ENCODE measurements at regions not wholly inside any gene's neighbourhood (a gene's known extent, or its start where the extent isn't known, plus 50 kb on each side); places are given as distances from the start of the nearest gene placed in this dataset.

GRCh38 chr18:77761332-77761731, 511.7 kb downstream of the GALR1 start:
- H3K27ac ChIP-seq (ENCODE audit: low read depth in 1 of 2, low read length in 2 of 2): no peak overlapping the region
- H3K36me3 ChIP-seq (ENCODE audit: control insufficient read depth in 1 of 2, insufficient read depth in 2 of 2, low read length in 1 of 2): no peaks in the 10 kb centered on the region
- intact Hi-C loops (cut with DNase I): no loop called here
- H3K27me3 ChIP-seq (ENCODE audit: control insufficient read depth in 1 of 2, insufficient read depth in 2 of 2, low read length in 1 of 2): no peaks in the 10 kb centered on the region
- DNase-seq (no peak), ATAC-seq (ENCODE audit: low FRiP score) (no peak)
- H3K4me1 ChIP-seq (ENCODE audit: control insufficient read depth in 1 of 2, insufficient read depth in 2 of 2, low read length in 2 of 2): no peaks in the 10 kb centered on the region
- no peak overlapping the region for H3K4me3 ChIP-seq (ENCODE audit: low read length in 2 of 2)
- H3K9me3 ChIP-seq (ENCODE audit: control insufficient read depth, low read length): peaks cover 2% of the 10 kb centered on the region

- Histone ChIP-seq H3K36me3 (ENCODE audit: control insufficient read depth in 1 of 2, insufficient read depth in 2 of 2, low read length in 1 of 2) (no peaks in the 10 kb centered on the region), H3K4me1 (ENCODE audit: control insufficient read depth in 1 of 2, insufficient read depth in 2 of 2, low read length in 2 of 2) (no peaks in the 10 kb centered on the region), H3K27me3 (ENCODE audit: control insufficient read depth in 1 of 2, insufficient read depth in 2 of 2, low read length in 1 of 2) (no peaks in the 10 kb centered on the region), H3K9me3 (ENCODE audit: control insufficient read depth, low read length) (peaks cover 2% of the 10 kb centered on the region), H3K27ac (ENCODE audit: low read depth in 1 of 2, low read length in 2 of 2) (no peak overlapping the region), H3K4me3 (ENCODE audit: low read length in 2 of 2) (no peak overlapping the region)
- ATAC-seq (ENCODE audit: low FRiP score) (no peak), DNase-seq (no peak)
- WGBS, 2 donors: 52 to 61% methylated on average over 1 of the region's 1 CpG
- intact Hi-C loops (cut with DNase I): no loop called here
Observed at GRCh38 chr18:77762014-77762413, 512.4 kb downstream of the GALR1 start.

- no peaks in the 10 kb centered on the region for H3K36me3 ChIP-seq (ENCODE audit: control insufficient read depth in 1 of 2, insufficient read depth in 2 of 2, low read length in 1 of 2)
Observed at GRCh38 chr18:77762642-77763041, 513.0 kb downstream of the GALR1 start.

GRCh38 chr18:77763530-77764145, 514.0 kb downstream of the GALR1 start:
- H3K4me1 ChIP-seq (ENCODE audit: control insufficient read depth in 1 of 2, insufficient read depth in 2 of 2, low read length in 2 of 2): no peaks in the 10 kb centered on the region
- intact Hi-C loops (cut with DNase I): no loop called here
- peaks cover 2% of the 10 kb centered on the region for H3K9me3 ChIP-seq (ENCODE audit: control insufficient read depth, low read length)
- WGBS, 2 donors: 43 to 53% methylated on average over 9 of the region's 9 CpGs
- DNase-seq (no peak), ATAC-seq (ENCODE audit: low FRiP score) (no peak)
- no peaks in the 10 kb centered on the region for H3K36me3 ChIP-seq (ENCODE audit: control insufficient read depth in 1 of 2, insufficient read depth in 2 of 2, low read length in 1 of 2)
- H3K27me3 ChIP-seq (ENCODE audit: control insufficient read depth in 1 of 2, insufficient read depth in 2 of 2, low read length in 1 of 2): no peaks in the 10 kb centered on the region
- no peak overlapping the region for H3K4me3 ChIP-seq (ENCODE audit: low read length in 2 of 2)
- H3K27ac ChIP-seq (ENCODE audit: low read depth in 1 of 2, low read length in 2 of 2): no peak overlapping the region

More at GRCh38 chr18:77762642-77763041, 513.0 kb downstream of the GALR1 start:
- Histone ChIP-seq H3K27me3 (ENCODE audit: control insufficient read depth in 1 of 2, insufficient read depth in 2 of 2, low read length in 1 of 2) (no peaks in the 10 kb centered on the region), H3K9me3 (ENCODE audit: control insufficient read depth, low read length) (peaks cover 2% of the 10 kb centered on the region), H3K27ac (ENCODE audit: low read depth in 1 of 2, low read length in 2 of 2) (no peak overlapping the region), H3K4me1 (ENCODE audit: control insufficient read depth in 1 of 2, insufficient read depth in 2 of 2, low read length in 2 of 2) (no peaks in the 10 kb centered on the region), H3K4me3 (ENCODE audit: low read length in 2 of 2) (no peak overlapping the region)
- no peak for ATAC-seq (ENCODE audit: low FRiP score)
- no peak for DNase-seq
- intact Hi-C loops (cut with DNase I): no loop called here
- 11 to 12% methylated on average over 6 of the region's 6 CpGs for WGBS, 2 donors

GRCh38 chr18:77765468-77765867, 515.8 kb downstream of the GALR1 start:
- H3K27ac ChIP-seq (ENCODE audit: low read depth in 1 of 2, low read length in 2 of 2): no peak overlapping the region
- H3K9me3 ChIP-seq (ENCODE audit: control insufficient read depth, low read length): peaks cover 3% of the 10 kb centered on the region
- H3K4me3 ChIP-seq (ENCODE audit: low read length in 2 of 2): no peak overlapping the region
- DNase-seq: no peak
- no peaks in the 10 kb centered on the region for H3K4me1 ChIP-seq (ENCODE audit: control insufficient read depth in 1 of 2, insufficient read depth in 2 of 2, low read length in 2 of 2)
- WGBS, 2 donors: 11% methylated on average over 9 of the region's 9 CpGs
- intact Hi-C loops (cut with DNase I): no loop called here
- H3K27me3 ChIP-seq (ENCODE audit: control insufficient read depth in 1 of 2, insufficient read depth in 2 of 2, low read length in 1 of 2): no peaks in the 10 kb centered on the region
- peak; percentile 41 for ATAC-seq (ENCODE audit: low FRiP score)
- no peaks in the 10 kb centered on the region for H3K36me3 ChIP-seq (ENCODE audit: control insufficient read depth in 1 of 2, insufficient read depth in 2 of 2, low read length in 1 of 2)

- H3K9me3 ChIP-seq (ENCODE audit: control insufficient read depth, low read length): peaks cover 3% of the 10 kb centered on the region
- WGBS, 2 donors: 75% methylated on average over 9 of the region's 9 CpGs
- no peak overlapping the region for H3K4me3 ChIP-seq (ENCODE audit: low read length in 2 of 2)
- no peak overlapping the region for H3K27ac ChIP-seq (ENCODE audit: low read depth in 1 of 2, low read length in 2 of 2)
- ATAC-seq (ENCODE audit: low FRiP score): no peak
- intact Hi-C loops (cut with DNase I): no loop called here
- H3K27me3 ChIP-seq (ENCODE audit: control insufficient read depth in 1 of 2, insufficient read depth in 2 of 2, low read length in 1 of 2): no peaks in the 10 kb centered on the region
- H3K36me3 ChIP-seq (ENCODE audit: control insufficient read depth in 1 of 2, insufficient read depth in 2 of 2, low read length in 1 of 2): no peaks in the 10 kb centered on the region
- H3K4me1 ChIP-seq (ENCODE audit: control insufficient read depth in 1 of 2, insufficient read depth in 2 of 2, low read length in 2 of 2): no peaks in the 10 kb centered on the region
- no peak for DNase-seq
Observed at GRCh38 chr18:77766421-77766820, 516.8 kb downstream of the GALR1 start.

- Histone ChIP-seq H3K4me1 (ENCODE audit: control insufficient read depth in 1 of 2, insufficient read depth in 2 of 2, low read length in 2 of 2) (no peaks in the 10 kb centered on the region), H3K9me3 (ENCODE audit: control insufficient read depth, low read length) (peaks cover 1% of the 10 kb centered on the region), H3K27ac (ENCODE audit: low read depth in 1 of 2, low read length in 2 of 2) (no peak overlapping the region), H3K27me3 (ENCODE audit: control insufficient read depth in 1 of 2, insufficient read depth in 2 of 2, low read length in 1 of 2) (no peaks in the 10 kb centered on the region), H3K36me3 (ENCODE audit: control insufficient read depth in 1 of 2, insufficient read depth in 2 of 2, low read length in 1 of 2) (no peaks in the 10 kb centered on the region), H3K4me3 (ENCODE audit: low read length in 2 of 2) (no peak overlapping the region)
- 72 to 79% methylated on average over 5 of the region's 5 CpGs for WGBS, 2 donors
- DNase-seq (no peak), ATAC-seq (ENCODE audit: low FRiP score) (no peak)
- intact Hi-C loops (cut with DNase I): no loop called here
Observed at GRCh38 chr18:77772177-77772576, 522.5 kb downstream of the GALR1 start.

GRCh38 chr18:77776104-77776503, 526.5 kb downstream of the GALR1 start:
- Histone ChIP-seq H3K9me3 (ENCODE audit: control insufficient read depth, low read length) (peaks cover 4% of the 10 kb centered on the region), H3K27ac (ENCODE audit: low read depth in 1 of 2, low read length in 2 of 2) (no peak overlapping the region), H3K27me3 (ENCODE audit: control insufficient read depth in 1 of 2, insufficient read depth in 2 of 2, low read length in 1 of 2) (no peaks in the 10 kb centered on the region), H3K4me1 (ENCODE audit: control insufficient read depth in 1 of 2, insufficient read depth in 2 of 2, low read length in 2 of 2) (no peaks in the 10 kb centered on the region), H3K36me3 (ENCODE audit: control insufficient read depth in 1 of 2, insufficient read depth in 2 of 2, low read length in 1 of 2) (no peaks in the 10 kb centered on the region), H3K4me3 (ENCODE audit: low read length in 2 of 2) (no peak overlapping the region)
- no peak for DNase-seq
- WGBS, 2 donors: 87 to 91% methylated on average over 12 of the region's 12 CpGs
- intact Hi-C loops (cut with DNase I): no loop called here
- no peak for ATAC-seq (ENCODE audit: low FRiP score)

GRCh38 chr18:77777163-77777562, 527.5 kb downstream of the GALR1 start:
- no peak for DNase-seq
- WGBS, 2 donors: 58 to 77% methylated on average over 11 of the region's 11 CpGs
- Histone ChIP-seq H3K4me1 (ENCODE audit: control insufficient read depth in 1 of 2, insufficient read depth in 2 of 2, low read length in 2 of 2) (no peaks in the 10 kb centered on the region), H3K36me3 (ENCODE audit: control insufficient read depth in 1 of 2, insufficient read depth in 2 of 2, low read length in 1 of 2) (no peaks in the 10 kb centered on the region), H3K4me3 (ENCODE audit: low read length in 2 of 2) (no peak overlapping the region), H3K27me3 (ENCODE audit: control insufficient read depth in 1 of 2, insufficient read depth in 2 of 2, low read length in 1 of 2) (no peaks in the 10 kb centered on the region), H3K27ac (ENCODE audit: low read depth in 1 of 2, low read length in 2 of 2) (no peak overlapping the region), H3K9me3 (ENCODE audit: control insufficient read depth, low read length) (peaks cover 4% of the 10 kb centered on the region)
- intact Hi-C loops (cut with DNase I): no loop called here
- no peak for ATAC-seq (ENCODE audit: low FRiP score)

All from aorta (tissue), 5 donors.